Endometrium (tissue), 2 donors: ENCODE measurements at regions not wholly inside any gene's neighbourhood (a gene's known extent, or its start where the extent isn't known, plus 50 kb on each side); places are given as distances from the start of the nearest gene placed in this dataset.
"Not testable (repeated sequence)": the region's sequence is repeated elsewhere in the genome, so short reads cannot be mapped to it uniquely, and the experiment has no call there.

Source experiments
- FAIRE-seq: peaks from 2 replicates; lab custom pipeline; 2012; peaks lifted over from hg19 to GRCh38; lab: Jason Lieb, UNC
- donor health status: control.
- donor health status: control.

DNA sequence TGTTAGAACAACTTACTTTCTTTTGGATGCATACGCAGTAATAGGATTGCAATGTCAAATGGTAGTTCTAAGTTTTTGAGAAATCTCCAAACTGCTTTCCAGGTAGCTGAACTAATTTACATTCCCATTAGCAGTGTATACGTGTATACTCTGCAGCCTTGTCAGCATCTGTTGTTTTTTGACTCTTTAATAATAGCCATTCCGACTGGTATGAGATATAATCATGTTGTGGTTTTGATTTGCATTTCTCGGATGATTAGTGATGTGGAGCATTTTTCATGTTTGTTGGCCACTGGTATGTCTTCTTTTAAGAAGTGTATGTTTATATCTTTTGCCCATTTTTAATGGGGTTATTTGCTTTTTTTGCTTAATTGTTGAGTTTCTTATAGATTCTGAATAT, 76.9 kb upstream of the HNRNPA1L2 start:
- FAIRE-seq, result not testable (repeated sequence)

- FAIRE-seq, result peak; percentile 92
Measured at GRCh38 chr13:52569904-52570602, 72.2 kb upstream of the HNRNPA1L2 start.

- not testable (repeated sequence) for FAIRE-seq
Measured at GRCh38 chr13:52571163-52571562, 71.1 kb upstream of the HNRNPA1L2 start.

- FAIRE-seq, result not testable (repeated sequence)
Measured at GRCh38 chr13:52582962-52583361, 59.3 kb upstream of the HNRNPA1L2 start.
